PC-9 (cell line): ENCODE measurements at regions not wholly inside any gene's neighbourhood (a gene's known extent, or its start where the extent isn't known, plus 50 kb on each side); places are given as distances from the start of the nearest gene placed in this dataset.

Experiments used
- BruUV-seq: library from RNA; stranded (reverse); fragments of 400-500 nt; replicated peaks from 2 replicates; lab custom pipeline; 2021; lab: Mats Ljungman, UMichigan
- CTCF ChIA-PET: fragments of 300-600 bp; sonication (Branson Sonifier 250); formaldehyde crosslinking; loops from one replicate; lab custom pipeline; 2022; ENCODE audit warnings: antibody characterized with exemption; lab: Charles Lee
- POLR2A ChIA-PET: fragments of 300-600 bp; sonication (Branson Sonifier 250); formaldehyde crosslinking; loops from one replicate; lab custom pipeline; 2022; ENCODE audit warnings: antibody characterized with exemption; ENCODE audit not compliant: unreplicated experiment; lab: Charles Lee
- DNase-seq, 2 experiments: peaks; one replicate each; pipeline versions ENCODE4 v3.0.0 to v3.0.0-alpha.2; 2015 to 2022; ENCODE audit warnings: mixed read lengths in 1 of 2
- H2AFZ ChIP-seq: fragments of 200-600 bp; sonication (generic); 2 replicates; pipeline ENCODE4 v1.8.1; 2017; ENCODE audit warnings: antibody characterized with exemption
- H3F3A ChIP-seq: fragments of 200-600 bp; sonication (generic); 2 replicates; pipeline ENCODE4 v1.8.1; 2017; ENCODE audit warnings: antibody characterized with exemption, mild to moderate bottlenecking, low read depth; ENCODE audit not compliant: insufficient read depth
- H3K27ac ChIP-seq: fragments of 200-600 bp; sonication (generic); 2 replicates; pipeline ENCODE4 v1.6.1; 2016; ENCODE audit warnings: mixed run types
- H3K27me3 ChIP-seq: fragments of 200-600 bp; sonication (generic); 2 replicates; pipeline ENCODE4 v1.6.1; 2016; ENCODE audit warnings: low read depth, mixed run types; ENCODE audit not compliant: insufficient read depth
- H3K36me3 ChIP-seq: fragments of 200-600 bp; sonication (generic); 2 replicates; pipeline ENCODE4 v1.6.1; 2016; ENCODE audit warnings: low read depth, mixed run types
- H3K4me1 ChIP-seq: fragments of 200-600 bp; sonication (generic); replicated peaks from 2 replicates; pipeline ENCODE4 v1.6.1; 2016; ENCODE audit warnings: mixed run types; ENCODE audit not compliant: insufficient read depth
- H3K4me2 ChIP-seq: fragments of 200-600 bp; sonication (generic); 2 replicates; pipeline ENCODE4 v1.6.1; 2017; ENCODE audit warnings: mixed run types
- H3K4me3 ChIP-seq: fragments of 200-600 bp; sonication (generic); 2 replicates; pipeline ENCODE4 v1.6.1; 2016; ENCODE audit warnings: mixed run types
- H3K79me2 ChIP-seq: fragments of 200-600 bp; sonication (generic); 2 replicates; pipeline ENCODE4 v1.6.1; 2017; ENCODE audit warnings: low read depth, mixed run types
- H3K9me2 ChIP-seq: fragments of 200-600 bp; sonication (generic); 2 replicates; pipeline ENCODE4 v1.8.1; 2017; ENCODE audit warnings: mild to moderate bottlenecking; ENCODE audit not compliant: insufficient read depth
- H3K9me3 ChIP-seq: fragments of 200-600 bp; sonication (generic); 2 replicates; pipeline ENCODE4 v1.8.1; 2016; ENCODE audit warnings: low read depth; ENCODE audit not compliant: insufficient read depth
- H4K20me1 ChIP-seq: fragments of 200-600 bp; sonication (generic); 2 replicates; pipeline ENCODE4 v1.8.1; 2017; ENCODE audit not compliant: insufficient read depth
- CTCF ChIP-seq: fragments of 200-600 bp; sonication (generic); conservative IDR thresholded peaks from 2 replicates; pipeline ENCODE4 v1.6.1; 2017; ENCODE audit warnings: mixed run types, antibody characterized with exemption, mild to moderate bottlenecking, moderate library complexity
- EZH2 ChIP-seq: fragments of 200-600 bp; sonication (generic); IDR thresholded peaks from 2 replicates; pipeline ENCODE4 v1.8.0; 2017; ENCODE audit warnings: antibody characterized with exemption, low read depth
- intact Hi-C: fragments of 100-400 bp; cut with micrococcal nuclease; formaldehyde crosslinking; loops from one replicate; pipeline ENCODE4 v1.10.0; 2022; ENCODE audit not compliant: unreplicated experiment

- Histone ChIP-seq H3K4me2 (no peak overlapping the region), H3K9me3 (no peaks in the 10 kb centered on the region), H3K27ac (no peak overlapping the region), H3K79me2 (no peaks in the 10 kb centered on the region), H3K36me3 (no peaks in the 10 kb centered on the region), H2AFZ (no peak overlapping the region), H3K4me3 (no peak overlapping the region), H3F3A (no peaks in the 10 kb centered on the region), H3K9me2 (no peaks in the 10 kb centered on the region), H3K27me3 (no peaks in the 10 kb centered on the region), H3K4me1 (no peaks in the 10 kb centered on the region), H4K20me1 (no peaks in the 10 kb centered on the region)
- no TSS peak for BruUV-seq
- ChIA-PET CTCF (no interaction called here), POLR2A (no interaction called here)
- intact Hi-C loops = no loop called here
- TF ChIP-seq CTCF = no peak
- TF ChIP-seq EZH2 = no peak
- DNase-seq = no peak
These were observed 2101.6 kb downstream of the MAT2B start for GRCh38 chr5:165607026-165607425.

- no TSS peak for BruUV-seq
- H3K27ac ChIP-seq = no peak overlapping the region
- TF ChIP-seq EZH2 (no peak), CTCF (no peak)
- no peaks in the 10 kb centered on the region for H3F3A ChIP-seq
- H3K9me3 ChIP-seq = no peaks in the 10 kb centered on the region
- no peak for DNase-seq
- H3K36me3 ChIP-seq = no peaks in the 10 kb centered on the region
- no peak overlapping the region for H2AFZ ChIP-seq
- H3K4me2 ChIP-seq = no peak overlapping the region
- H3K9me2 ChIP-seq = no peaks in the 10 kb centered on the region
- no peaks in the 10 kb centered on the region for H4K20me1 ChIP-seq
- CTCF ChIA-PET = no interaction called here
- no peak overlapping the region for H3K4me3 ChIP-seq
- no peaks in the 10 kb centered on the region for H3K4me1 ChIP-seq
- H3K27me3 ChIP-seq = no peaks in the 10 kb centered on the region
- POLR2A ChIA-PET = no interaction called here
- H3K79me2 ChIP-seq = no peaks in the 10 kb centered on the region
- intact Hi-C loops = no loop called here
These were observed 2104.5 kb downstream of the MAT2B start for GRCh38 chr5:165609871-165610270.

GRCh38 chr5:165616490-165617405, 2111.3 kb downstream of the MAT2B start:
- ChIA-PET CTCF (no interaction called here), POLR2A (no interaction called here)
- intact Hi-C loops = no loop called here
- Histone ChIP-seq H3K4me3 (no peak overlapping the region), H4K20me1 (no peaks in the 10 kb centered on the region), H3K4me2 (no peak overlapping the region), H3K9me2 (no peaks in the 10 kb centered on the region), H3F3A (no peaks in the 10 kb centered on the region), H3K36me3 (no peaks in the 10 kb centered on the region), H3K27ac (no peak overlapping the region), H3K79me2 (no peaks in the 10 kb centered on the region), H2AFZ (no peak overlapping the region), H3K27me3 (no peaks in the 10 kb centered on the region), H3K4me1 (no peaks in the 10 kb centered on the region), H3K9me3 (no peaks in the 10 kb centered on the region)
- BruUV-seq = no TSS peak
- no peak for DNase-seq
- TF ChIP-seq CTCF (no peak), EZH2 (no peak)
